T47D (cell line): ENCODE measurements at regions not wholly inside any gene's neighbourhood (a gene's known extent, or its start where the extent isn't known, plus 50 kb on each side); places are given as distances from the start of the nearest gene placed in this dataset.

ENCODE experiments used
- DNase-seq, 2 experiments: peaks; one replicate each; pipeline versions ENCODE4 v3.0.0 to v3.0.0-alpha.2; 2011 to 2012; ENCODE audit warnings: low read depth in 1 of 2, low spot score in 1 of 2
- JUND ChIP-seq: IDR thresholded peaks from 2 replicates; pipeline ENCODE4 v1.6.1; 2012; ENCODE audit warnings: low read depth
- in situ Hi-C: cut with HindIII; loops from 2 replicates; pipeline ENCODE4 v1.10.0; 2016; ENCODE audit warnings: low sequenced_read_pairs, low pct_unique_long_range_greater_than_20kb

- DNase-seq, result no peak
- in situ Hi-C loops, result no loop called here
- TF ChIP-seq JUND, result no peak
Observed at GRCh38 chr5:112112346-112112745, 306.7 kb downstream of the EPB41L4A start.

GRCh38 chr5:112109331-112110007 is 309.6 kb downstream of the EPB41L4A start:
- DNase-seq, result peak in 1 of 2 experiments; percentile 23
- in situ Hi-C loops, result no loop called here

GRCh38 chr5:112106878-112107277 is 312.2 kb downstream of the EPB41L4A start:
- DNase-seq, result no peak
- TF ChIP-seq JUND, result no peak
- in situ Hi-C loops, result no loop called here

More at GRCh38 chr5:112109331-112110007, 309.6 kb downstream of the EPB41L4A start:
- TF ChIP-seq JUND, result no peak

GRCh38 chr5:112097768-112098167 is 321.3 kb downstream of the EPB41L4A start:
- no peak for TF ChIP-seq JUND

GRCh38 chr5:112087222-112087621 is 330.2 kb upstream of the NREP start:
- DNase-seq, result no peak
- TF ChIP-seq JUND, result no peak
- in situ Hi-C loops, result no loop called here

More at GRCh38 chr5:112097768-112098167, 321.3 kb downstream of the EPB41L4A start:
- in situ Hi-C loops, result no loop called here
- no peak for DNase-seq

GRCh38 chr5:112086740-112087139 is 329.7 kb upstream of the NREP start:
- DNase-seq, result no peak
- no peak for TF ChIP-seq JUND
- in situ Hi-C loops, result no loop called here

- TF ChIP-seq JUND, result no peak
- in situ Hi-C loops, result no loop called here
- DNase-seq, result no peak
Observed at GRCh38 chr5:112084149-112084548, 327.2 kb upstream of the NREP start.

- in situ Hi-C loops, result no loop called here
- no peak for DNase-seq
- TF ChIP-seq JUND, result no peak
Observed at GRCh38 chr5:112083623-112084022, 326.6 kb upstream of the NREP start.

GRCh38 chr5:112077180-112077579 is 320.2 kb upstream of the NREP start:
- DNase-seq, result no peak
- in situ Hi-C loops, result no loop called here
- TF ChIP-seq JUND, result no peak

GRCh38 chr5:112070022-112070421 is 313.0 kb upstream of the NREP start:
- DNase-seq, result no peak
- in situ Hi-C loops, result no loop called here
- TF ChIP-seq JUND, result no peak

GRCh38 chr5:112069329-112069728 is 312.3 kb upstream of the NREP start:
- in situ Hi-C loops, result no loop called here
- no peak for DNase-seq
- TF ChIP-seq JUND, result no peak

- in situ Hi-C loops, result no loop called here
Observed at GRCh38 chr5:112068593-112068992, 311.6 kb upstream of the NREP start.

GRCh38 chr5:112065781-112066180 is 308.8 kb upstream of the NREP start:
- no peak for DNase-seq
- in situ Hi-C loops, result no loop called here
- TF ChIP-seq JUND, result no peak

More at GRCh38 chr5:112068593-112068992, 311.6 kb upstream of the NREP start:
- no peak for DNase-seq
- no peak for TF ChIP-seq JUND

GRCh38 chr5:112064956-112065355 is 308.0 kb upstream of the NREP start:
- no peak for TF ChIP-seq JUND
- DNase-seq, result no peak
- in situ Hi-C loops, result no loop called here
